RWPE2 (cell line): ENCODE measurements at regions not wholly inside any gene's neighbourhood (a gene's known extent, or its start where the extent isn't known, plus 50 kb on each side); places are given as distances from the start of the nearest gene placed in this dataset.

Experiments
- ATAC-seq: fragments of 200-7000 bp; cut with Tn5 transposase; 3 replicates; pipeline ENCODE4 v1.9.1; 2021; ENCODE audit warnings: low read depth
- DNase-seq: peaks from one replicate; pipeline ENCODE4 v3.0.0-alpha.2; 2020; ENCODE audit warnings: low spot score
- H3K27ac ChIP-seq: fragments of 450-650 bp; 2 replicates; pipeline ENCODE4 v1.5.1; 2017; ENCODE audit warnings: mild to moderate bottlenecking; ENCODE audit not compliant: poor library complexity, severe bottlenecking
- H3K27me3 ChIP-seq: fragments of 250-450 bp; sonication (Bioruptor Pico); 2 replicates; pipeline ENCODE4 v1.5.1; 2021; ENCODE audit warnings: mild to moderate bottlenecking, moderate library complexity; ENCODE audit not compliant: insufficient read depth, poor library complexity, severe bottlenecking
- H3K36me3 ChIP-seq: fragments of 250-450 bp; sonication (Bioruptor Pico); 2 replicates; pipeline ENCODE4 v1.5.1; 2020; ENCODE audit warnings: low read depth, mild to moderate bottlenecking, moderate library complexity
- H3K4me1 ChIP-seq: fragments of 250-450 bp; sonication (Bioruptor Pico); 2 replicates; pipeline ENCODE4 v1.5.1; 2021; ENCODE audit warnings: mild to moderate bottlenecking, moderate library complexity; ENCODE audit not compliant: insufficient read depth, poor library complexity, severe bottlenecking
- H3K4me3 ChIP-seq: fragments of 250-450 bp; sonication (Bioruptor Pico); 2 replicates; pipeline ENCODE4 v1.5.1; 2021; ENCODE audit warnings: mild to moderate bottlenecking, moderate library complexity; ENCODE audit not compliant: severe bottlenecking
- H3K9me3 ChIP-seq: fragments of 250-450 bp; sonication (Bioruptor Pico); 2 replicates; pipeline ENCODE4 v1.5.1; 2021; ENCODE audit warnings: mild to moderate bottlenecking, moderate library complexity; ENCODE audit not compliant: severe bottlenecking
- TF ChIP-seq, protein P1 (sequence below): fragments of 450-650 bp; IDR thresholded peaks from one replicate; pipeline ENCODE4 v1.5.1; 2017; ENCODE audit warnings: mild to moderate bottlenecking, moderate library complexity; ENCODE audit not compliant: poor library complexity, severe bottlenecking

DNA sequence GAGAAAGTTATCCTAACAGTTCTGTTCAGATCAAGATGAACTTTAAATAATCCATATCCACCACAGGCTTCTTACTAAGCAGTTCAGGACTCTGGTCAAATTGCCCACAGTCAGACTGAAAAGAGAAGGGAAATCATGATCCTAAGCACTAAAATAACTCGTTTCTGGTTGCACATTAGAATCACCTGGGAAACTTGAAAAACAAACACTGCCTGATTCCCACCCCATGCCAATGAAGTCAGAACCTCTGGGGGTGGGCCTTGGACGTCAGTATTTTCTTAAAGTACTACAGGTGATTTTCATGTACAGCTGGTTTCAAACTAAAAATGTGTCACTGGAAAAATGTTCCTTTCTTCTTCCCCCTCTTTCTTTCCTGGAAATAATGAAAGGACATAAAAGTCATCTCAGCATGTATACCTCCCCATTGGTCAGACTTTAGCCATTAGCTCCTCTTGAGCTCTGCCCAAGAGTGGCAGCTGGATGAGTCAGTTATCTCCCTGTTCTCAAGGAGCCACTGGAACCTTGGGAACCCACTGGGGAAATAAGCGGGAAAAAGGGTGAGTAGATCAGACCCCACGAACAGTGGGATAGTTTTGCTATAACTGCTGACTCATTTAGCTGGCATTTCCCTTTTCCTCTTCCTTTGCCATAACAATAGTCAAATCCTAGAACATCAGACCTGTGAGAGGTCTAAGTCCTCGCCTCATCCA is 75.3 kb upstream of the IL6 start:
- Histone ChIP-seq H3K4me3 (no peak overlapping the region), H3K27me3 (no peaks in the 10 kb centered on the region), H3K36me3 (no peaks in the 10 kb centered on the region), H3K27ac (peak overlapping the region; percentile 67), H3K9me3 (peaks cover 8% of the 10 kb centered on the region), H3K4me1 (peaks cover 20% of the 10 kb centered on the region)
- DNase-seq, result no peak
- TF ChIP-seq, protein P1, sequence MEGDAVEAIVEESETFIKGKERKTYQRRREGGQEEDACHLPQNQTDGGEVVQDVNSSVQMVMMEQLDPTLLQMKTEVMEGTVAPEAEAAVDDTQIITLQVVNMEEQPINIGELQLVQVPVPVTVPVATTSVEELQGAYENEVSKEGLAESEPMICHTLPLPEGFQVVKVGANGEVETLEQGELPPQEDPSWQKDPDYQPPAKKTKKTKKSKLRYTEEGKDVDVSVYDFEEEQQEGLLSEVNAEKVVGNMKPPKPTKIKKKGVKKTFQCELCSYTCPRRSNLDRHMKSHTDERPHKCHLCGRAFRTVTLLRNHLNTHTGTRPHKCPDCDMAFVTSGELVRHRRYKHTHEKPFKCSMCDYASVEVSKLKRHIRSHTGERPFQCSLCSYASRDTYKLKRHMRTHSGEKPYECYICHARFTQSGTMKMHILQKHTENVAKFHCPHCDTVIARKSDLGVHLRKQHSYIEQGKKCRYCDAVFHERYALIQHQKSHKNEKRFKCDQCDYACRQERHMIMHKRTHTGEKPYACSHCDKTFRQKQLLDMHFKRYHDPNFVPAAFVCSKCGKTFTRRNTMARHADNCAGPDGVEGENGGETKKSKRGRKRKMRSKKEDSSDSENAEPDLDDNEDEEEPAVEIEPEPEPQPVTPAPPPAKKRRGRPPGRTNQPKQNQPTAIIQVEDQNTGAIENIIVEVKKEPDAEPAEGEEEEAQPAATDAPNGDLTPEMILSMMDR, result no peak
- peak; percentile 82 for ATAC-seq

DNA sequence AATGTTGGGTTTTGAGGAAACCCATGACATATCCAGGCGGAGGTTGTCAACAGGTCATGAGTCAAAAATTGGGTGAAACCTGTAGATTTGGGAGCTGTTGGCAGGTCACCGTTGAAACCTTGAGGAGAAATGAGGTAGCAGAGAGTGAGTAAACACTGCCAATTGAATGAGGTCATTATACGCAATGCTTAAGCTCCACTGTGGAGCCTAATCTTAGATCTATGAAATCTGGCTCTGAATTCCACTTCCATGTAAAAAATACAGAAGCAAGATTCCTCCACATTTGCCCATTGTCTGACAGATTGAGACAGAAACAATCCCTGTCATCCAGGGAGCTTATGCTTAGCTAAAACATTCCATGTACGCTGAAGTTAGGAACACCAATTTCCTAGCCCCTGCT is 76.0 kb upstream of the IL6 start:
- Histone ChIP-seq H3K27ac (peak overlapping the region; percentile 67), H3K9me3 (peaks cover 14% of the 10 kb centered on the region), H3K4me1 (peaks cover 20% of the 10 kb centered on the region), H3K27me3 (no peaks in the 10 kb centered on the region), H3K4me3 (no peak overlapping the region), H3K36me3 (no peaks in the 10 kb centered on the region)
- no peak for DNase-seq
- TF ChIP-seq, protein P1, result no peak
- no peak for ATAC-seq

DNA sequence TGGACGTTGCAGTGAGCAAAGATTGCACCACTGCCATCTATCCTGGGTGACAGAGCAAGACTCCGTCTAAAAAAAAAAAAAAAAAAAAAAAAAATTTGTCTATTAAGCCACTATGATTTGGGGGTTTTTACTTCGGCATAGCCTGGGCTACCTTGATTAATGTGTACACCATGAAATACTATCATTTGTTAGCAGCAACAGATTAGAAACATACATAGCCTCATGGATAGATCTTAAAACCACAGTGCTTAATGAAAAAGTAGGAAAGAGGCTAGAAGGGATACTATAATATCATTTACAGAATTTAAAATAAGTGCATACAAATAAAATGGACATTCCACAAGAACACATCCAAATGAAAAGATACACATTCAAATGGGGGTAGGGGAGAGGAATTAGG is 77.3 kb upstream of the IL6 start:
- Histone ChIP-seq H3K27me3 (no peaks in the 10 kb centered on the region), H3K27ac (no peak overlapping the region), H3K4me3 (no peak overlapping the region), H3K4me1 (peaks cover 20% of the 10 kb centered on the region), H3K9me3 (peaks cover 18% of the 10 kb centered on the region), H3K36me3 (no peaks in the 10 kb centered on the region)
- TF ChIP-seq, protein P1, result no peak
- ATAC-seq (no peak), DNase-seq (no peak)

DNA sequence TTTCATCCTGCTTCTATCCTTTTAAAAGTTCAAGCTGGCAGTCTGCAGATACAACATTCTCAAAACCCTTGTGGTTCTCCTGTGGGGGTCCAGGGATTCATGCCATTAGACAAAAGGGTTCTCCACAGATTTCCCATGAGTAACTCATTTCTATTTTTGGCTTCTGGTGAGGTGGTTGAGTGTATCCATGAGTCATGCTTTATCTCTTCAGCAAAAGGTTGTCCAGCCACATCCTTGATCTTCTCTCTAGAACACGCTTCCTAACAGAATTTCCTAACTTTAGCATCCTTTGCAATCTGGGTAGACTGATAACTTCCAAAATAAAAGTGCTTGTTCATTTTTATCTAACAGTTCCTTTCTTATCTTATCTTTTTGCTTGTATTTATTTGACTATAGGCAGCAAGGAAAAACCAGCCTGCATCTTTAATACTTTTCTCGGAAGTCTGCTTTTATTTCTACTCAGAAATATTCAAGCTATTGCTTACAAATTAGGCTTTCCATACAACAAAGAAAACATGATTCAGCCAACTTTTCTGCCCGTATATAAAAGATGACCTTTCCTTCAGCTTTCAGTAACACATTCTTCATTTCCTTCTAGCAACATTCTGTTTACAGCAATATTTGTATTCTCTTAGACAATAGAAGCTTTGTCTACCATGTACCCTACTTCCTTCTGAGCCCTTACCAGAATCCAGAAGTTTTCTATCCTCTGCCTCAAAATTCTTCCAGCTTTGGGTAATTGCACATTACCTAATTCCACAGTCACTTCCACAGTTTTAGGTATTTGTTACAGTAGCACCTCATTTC is 79.3 kb upstream of the IL6 start:
- ATAC-seq (peak; percentile 58; the same call in 1 of the 3 replicates), DNase-seq (no peak)
- H3K9me3 ChIP-seq, result peaks cover 29% of the 10 kb centered on the region
- H3K4me3 ChIP-seq, result no peak overlapping the region
- H3K4me1 ChIP-seq, result peaks cover 14% of the 10 kb centered on the region
- H3K27ac ChIP-seq, result no peak overlapping the region
- no peaks in the 10 kb centered on the region for H3K36me3 ChIP-seq
- no peaks in the 10 kb centered on the region for H3K27me3 ChIP-seq
- TF ChIP-seq, protein P1, result no peak
